Fibroblast of pulmonary artery (primary cell): ENCODE measurements at regions not wholly inside any gene's neighbourhood (a gene's known extent, or its start where the extent isn't known, plus 50 kb on each side); places are given as distances from the start of the nearest gene placed in this dataset.
A peak's percentile ranks its signal among the peaks of the same experiment; 100 is the strongest.

ENCODE experiments used
- DNase-seq: peaks from one replicate; pipeline ENCODE4 v3.0.0-alpha.2; 2010; ENCODE audit warnings: low read depth
- H3K4me3 ChIP-seq: replicated peaks from 2 replicates; pipeline ENCODE4 v1.5.1; 2011; ENCODE audit warnings: low read depth, mild to moderate bottlenecking, control low read depth, low read length, moderate library complexity
- TF ChIP-seq, protein P1 (sequence below): IDR thresholded peaks from 2 replicates; pipeline ENCODE4 v1.5.1; 2011; ENCODE audit warnings: mild to moderate bottlenecking, control low read depth, low read length, inconsistent platforms; ENCODE audit errors: missing control alignments

DNA sequence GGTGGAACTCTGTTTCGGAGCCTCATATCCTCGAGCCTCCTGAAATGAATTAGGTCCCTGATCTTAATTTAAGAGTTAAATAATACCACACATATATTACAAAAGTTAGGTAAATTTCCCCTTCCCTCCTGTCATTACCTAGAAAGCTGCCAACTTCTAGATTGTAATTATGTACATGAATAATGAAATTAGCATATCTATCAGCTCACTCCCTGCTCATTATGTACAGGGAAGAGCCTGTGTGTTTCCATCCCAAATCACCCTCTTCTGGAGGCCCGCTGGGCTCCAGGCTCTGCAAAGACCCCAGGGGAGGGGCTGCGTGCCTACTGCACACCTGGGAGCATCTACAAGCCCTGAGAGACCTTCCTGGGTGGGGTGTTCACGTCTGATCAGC lies 384.1 kb downstream of the MN1 start:
- H3K4me3 ChIP-seq = no peak overlapping the region
- DNase-seq = no peak
- TF ChIP-seq, protein P1, sequence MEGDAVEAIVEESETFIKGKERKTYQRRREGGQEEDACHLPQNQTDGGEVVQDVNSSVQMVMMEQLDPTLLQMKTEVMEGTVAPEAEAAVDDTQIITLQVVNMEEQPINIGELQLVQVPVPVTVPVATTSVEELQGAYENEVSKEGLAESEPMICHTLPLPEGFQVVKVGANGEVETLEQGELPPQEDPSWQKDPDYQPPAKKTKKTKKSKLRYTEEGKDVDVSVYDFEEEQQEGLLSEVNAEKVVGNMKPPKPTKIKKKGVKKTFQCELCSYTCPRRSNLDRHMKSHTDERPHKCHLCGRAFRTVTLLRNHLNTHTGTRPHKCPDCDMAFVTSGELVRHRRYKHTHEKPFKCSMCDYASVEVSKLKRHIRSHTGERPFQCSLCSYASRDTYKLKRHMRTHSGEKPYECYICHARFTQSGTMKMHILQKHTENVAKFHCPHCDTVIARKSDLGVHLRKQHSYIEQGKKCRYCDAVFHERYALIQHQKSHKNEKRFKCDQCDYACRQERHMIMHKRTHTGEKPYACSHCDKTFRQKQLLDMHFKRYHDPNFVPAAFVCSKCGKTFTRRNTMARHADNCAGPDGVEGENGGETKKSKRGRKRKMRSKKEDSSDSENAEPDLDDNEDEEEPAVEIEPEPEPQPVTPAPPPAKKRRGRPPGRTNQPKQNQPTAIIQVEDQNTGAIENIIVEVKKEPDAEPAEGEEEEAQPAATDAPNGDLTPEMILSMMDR = no peak

DNA sequence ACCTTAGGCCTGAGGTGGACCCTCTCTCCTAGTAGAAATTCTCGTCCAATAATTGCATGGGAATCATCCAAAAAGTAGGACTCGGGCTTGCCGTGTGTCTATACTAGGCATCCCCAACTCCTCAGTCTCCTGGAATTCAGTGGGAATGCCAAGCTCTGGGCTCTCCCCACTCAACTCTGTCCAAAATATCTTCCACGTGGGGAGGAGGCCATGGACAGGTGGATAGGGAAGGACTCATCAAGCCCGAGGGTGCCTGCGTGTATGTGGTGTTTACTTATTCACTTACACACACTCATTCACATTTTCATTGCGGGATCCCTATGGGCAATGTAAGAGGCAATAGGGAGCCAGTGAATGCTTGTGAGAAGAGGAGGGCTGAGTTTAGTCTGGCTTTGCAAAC lies 383.3 kb downstream of the MN1 start:
- no peak for DNase-seq
- no peak overlapping the region for H3K4me3 ChIP-seq
- TF ChIP-seq, protein P1 = no peak

DNA sequence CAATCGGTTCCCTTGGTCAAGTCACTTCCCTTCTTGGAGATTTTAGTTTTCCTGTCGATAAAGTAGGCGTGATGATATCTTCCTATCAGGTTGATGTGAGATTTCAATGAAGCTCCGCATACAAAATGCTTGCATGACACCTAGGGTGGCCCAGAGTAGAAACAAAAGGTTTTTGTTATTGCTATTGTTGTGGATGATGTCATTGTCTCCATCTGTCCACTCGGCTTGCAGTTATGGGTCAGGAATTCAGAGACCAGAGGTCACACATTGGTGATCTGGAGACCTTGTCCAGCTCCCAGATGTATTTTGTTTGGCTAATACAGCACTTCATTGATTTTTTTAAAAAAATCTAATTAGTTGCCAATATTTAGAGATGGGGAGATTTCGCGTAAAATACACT lies 382.1 kb downstream of the MN1 start:
- DNase-seq = peak; percentile 38
- no peak overlapping the region for H3K4me3 ChIP-seq
- TF ChIP-seq, protein P1 = no peak

DNA sequence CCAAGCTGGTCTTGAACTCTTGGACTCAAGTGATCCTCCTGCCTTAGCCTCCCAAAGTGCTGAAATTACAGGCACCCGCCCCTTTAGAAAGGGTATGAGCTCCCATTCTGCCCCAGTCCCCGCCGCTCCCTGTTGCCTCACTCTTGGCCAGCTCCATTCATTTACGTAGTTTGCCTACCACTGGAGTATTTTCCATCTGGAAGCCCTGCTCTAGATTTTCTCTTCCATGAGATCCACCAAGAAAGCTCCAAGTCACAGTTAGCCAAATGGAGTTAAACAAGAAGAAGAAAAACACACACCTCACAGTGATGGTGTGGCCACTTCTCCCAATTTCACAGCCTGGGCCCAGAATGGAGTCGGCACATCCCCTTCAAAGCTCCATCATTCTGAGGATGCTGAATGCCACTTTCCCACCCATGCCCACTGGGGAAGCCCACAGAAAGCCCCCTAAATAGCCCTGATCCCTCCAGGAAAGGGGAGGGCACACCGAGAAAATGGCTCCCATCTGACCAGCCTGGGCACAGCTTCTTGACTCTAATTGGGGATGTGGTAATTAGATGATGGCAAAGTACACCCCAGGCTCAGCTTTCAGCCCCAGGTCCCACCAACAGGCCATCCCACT lies 381.2 kb downstream of the MN1 start:
- TF ChIP-seq, protein P1 = no peak
- H3K4me3 ChIP-seq = no peak overlapping the region

DNA sequence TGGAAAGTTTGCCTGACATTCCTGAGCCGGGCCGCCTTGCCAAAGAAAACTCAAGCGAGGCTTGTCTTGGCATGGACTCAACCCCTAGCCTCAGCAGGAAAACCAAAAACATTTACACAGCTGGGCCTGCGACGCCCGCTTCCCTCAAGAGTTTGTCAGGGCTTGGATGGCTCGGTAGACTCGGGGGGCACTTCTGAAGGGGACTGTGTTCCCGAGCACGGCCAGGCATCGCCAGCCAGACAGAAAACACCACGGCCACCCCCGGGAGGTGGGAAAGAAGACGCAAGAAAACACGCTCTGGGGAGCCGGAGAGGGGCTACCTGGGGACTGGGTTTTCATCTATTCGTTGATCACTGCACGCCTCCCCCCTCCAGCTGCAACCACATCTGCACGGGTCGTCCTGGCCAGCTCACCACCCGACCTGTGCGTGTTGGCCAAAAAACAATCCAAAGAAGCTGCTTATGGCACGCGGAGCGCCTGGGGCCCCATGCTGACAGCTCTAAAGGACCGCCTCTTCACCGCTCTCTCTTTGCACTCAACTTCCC lies 380.7 kb downstream of the MN1 start:
- DNase-seq = peak; percentile 95
- H3K4me3 ChIP-seq = peak overlapping the region; percentile 30
- TF ChIP-seq, protein P1 = no peak

More for the DNA sequence above, 381.2 kb downstream of the MN1 start:
- peak; percentile 51 for DNase-seq

DNA sequence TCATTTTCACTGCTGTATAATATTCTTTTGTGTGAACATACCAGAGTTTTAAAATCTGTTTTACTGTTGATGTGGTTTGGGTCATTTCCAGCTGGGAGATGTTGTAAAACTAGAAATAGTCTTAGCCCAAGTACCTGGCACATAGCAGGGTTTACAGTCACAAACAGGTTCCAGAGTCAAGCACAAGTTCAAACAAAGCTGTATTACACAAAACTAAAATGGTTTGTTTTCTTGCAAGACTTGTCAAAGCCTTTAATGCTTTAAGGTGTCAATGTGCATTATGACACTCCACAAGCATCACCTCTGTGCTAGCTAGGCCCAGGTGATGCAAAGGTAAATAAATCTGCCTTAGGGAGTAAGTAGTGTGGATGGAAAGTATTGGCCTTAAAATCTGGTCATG lies 379.1 kb downstream of the MN1 start:
- TF ChIP-seq, protein P1 = no peak
- no peak overlapping the region for H3K4me3 ChIP-seq
- DNase-seq = no peak

DNA sequence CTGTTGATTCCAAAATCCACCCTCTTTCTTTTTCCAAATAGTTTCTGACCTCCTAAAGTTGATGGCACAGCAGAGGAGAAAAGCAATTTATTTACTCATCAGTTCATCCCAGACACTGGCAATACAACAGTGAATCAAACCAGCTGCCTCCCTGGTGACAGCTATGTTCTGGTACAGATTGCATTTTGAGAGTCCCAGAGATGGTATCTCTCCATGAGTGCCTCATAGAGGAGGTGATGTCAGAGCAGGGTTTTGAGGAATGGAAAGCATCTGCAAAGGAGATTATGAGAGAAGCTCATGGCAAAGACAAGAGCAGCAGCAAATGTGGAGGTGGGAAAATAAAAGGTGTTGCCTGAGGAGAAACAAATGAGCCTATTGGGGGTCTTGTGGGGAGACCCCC lies 377.2 kb downstream of the MN1 start:
- TF ChIP-seq, protein P1 = no peak
- DNase-seq = peak; percentile 59
- H3K4me3 ChIP-seq = no peak overlapping the region
